ENCODE measurements at regions not wholly inside any gene's neighbourhood (a gene's known extent, or its start where the extent isn't known, plus 50 kb on each side); places are given as distances from the start of the nearest gene placed in this dataset.

- TF ChIP-seq CTCF (IDR thresholded peaks at IDR 0.05), result no peak
- TF ChIP-seq POLR2A (IDR thresholded peaks at IDR 0.05), result no peak
These were observed 118.5 kb upstream of the TACR1 start for GRCh38 chr2:75317802-75318201.
